Epithelial cell of proximal tubule (primary cell): ENCODE measurements at regions not wholly inside any gene's neighbourhood (a gene's known extent, or its start where the extent isn't known, plus 50 kb on each side); places are given as distances from the start of the nearest gene placed in this dataset.

Experiments used
- DNase-seq: peaks from one replicate; pipeline ENCODE4 v3.0.0-alpha.2; 2011; ENCODE audit warnings: low read depth
- H3K4me3 ChIP-seq: 2 replicates; pipeline ENCODE4 v1.5.1; 2011; ENCODE audit warnings: low read depth, mild to moderate bottlenecking, low read length
- CTCF ChIP-seq: conservative IDR thresholded peaks from 2 replicates; pipeline ENCODE4 v1.5.1; 2012; ENCODE audit warnings: low read depth, mild to moderate bottlenecking, low read length

GRCh38 chr1:229781453-229781852 lies 155.4 kb downstream of the URB2 start:
- DNase-seq = no peak
- peak; percentile 14 for TF ChIP-seq CTCF
- no peak overlapping the region for H3K4me3 ChIP-seq

- no peak overlapping the region for H3K4me3 ChIP-seq
- no peak for TF ChIP-seq CTCF
- DNase-seq = no peak
Observed at GRCh38 chr1:229782469-229782868, 156.4 kb downstream of the URB2 start.

GRCh38 chr1:229784834-229785233 lies 158.8 kb downstream of the URB2 start:
- TF ChIP-seq CTCF = no peak
- DNase-seq = no peak
- H3K4me3 ChIP-seq = no peak overlapping the region

GRCh38 chr1:229786974-229787610 lies 161.0 kb downstream of the URB2 start:
- no peak overlapping the region for H3K4me3 ChIP-seq
- DNase-seq = no peak
- TF ChIP-seq CTCF = no peak

- TF ChIP-seq CTCF = no peak
- no peak for DNase-seq
- no peak overlapping the region for H3K4me3 ChIP-seq
Observed at GRCh38 chr1:229788004-229788403, 162.0 kb downstream of the URB2 start.

GRCh38 chr1:229792012-229792975 lies 166.2 kb downstream of the URB2 start:
- DNase-seq = no peak
- H3K4me3 ChIP-seq = no peak overlapping the region
- TF ChIP-seq CTCF = no peak
